IMR-90 (cell line): ENCODE measurements at regions not wholly inside any gene's neighbourhood (a gene's known extent, or its start where the extent isn't known, plus 50 kb on each side); places are given as distances from the start of the nearest gene placed in this dataset.

Experiments
- BHLHE40 ChIP-seq: fragments of 150-350 bp; IDR thresholded peaks from 2 replicates; pipeline ENCODE4 v1.6.1; 2016; ENCODE audit warnings: mild to moderate bottlenecking, low read depth, low read length
- CEBPB ChIP-seq: IDR thresholded peaks from 2 replicates; pipeline ENCODE4 v1.6.1; 2012; ENCODE audit warnings: low read depth, low read length, improper control_type of control experiment
- CTCF ChIP-seq: conservative IDR thresholded peaks from 2 replicates; pipeline ENCODE4 v1.5.1; 2012; ENCODE audit warnings: mild to moderate bottlenecking, low read depth, low read length, improper control_type of control experiment
- MAZ ChIP-seq: IDR thresholded peaks from 2 replicates; pipeline ENCODE4 v1.6.1; 2012; ENCODE audit warnings: low read depth, mild to moderate bottlenecking, low read length, improper control_type of control experiment, moderate library complexity, borderline replicate concordance
- USF2 ChIP-seq: fragments of 150-350 bp; IDR thresholded peaks from 2 replicates; pipeline ENCODE4 v1.6.1; 2017; ENCODE audit warnings: mild to moderate bottlenecking, antibody characterized with exemption, low read length, low read depth

GRCh38 chr20:19838468-19838867, 80.4 kb downstream of the RIN2 start:
- no peak for TF ChIP-seq CTCF
- no peak for TF ChIP-seq MAZ
- no peak for TF ChIP-seq USF2
- TF ChIP-seq CEBPB = no peak
- TF ChIP-seq BHLHE40 = no peak
